ENCODE measurements at regions not wholly inside any gene's neighbourhood (a gene's known extent, or its start where the extent isn't known, plus 50 kb on each side); places are given as distances from the start of the nearest gene placed in this dataset.

DNA sequence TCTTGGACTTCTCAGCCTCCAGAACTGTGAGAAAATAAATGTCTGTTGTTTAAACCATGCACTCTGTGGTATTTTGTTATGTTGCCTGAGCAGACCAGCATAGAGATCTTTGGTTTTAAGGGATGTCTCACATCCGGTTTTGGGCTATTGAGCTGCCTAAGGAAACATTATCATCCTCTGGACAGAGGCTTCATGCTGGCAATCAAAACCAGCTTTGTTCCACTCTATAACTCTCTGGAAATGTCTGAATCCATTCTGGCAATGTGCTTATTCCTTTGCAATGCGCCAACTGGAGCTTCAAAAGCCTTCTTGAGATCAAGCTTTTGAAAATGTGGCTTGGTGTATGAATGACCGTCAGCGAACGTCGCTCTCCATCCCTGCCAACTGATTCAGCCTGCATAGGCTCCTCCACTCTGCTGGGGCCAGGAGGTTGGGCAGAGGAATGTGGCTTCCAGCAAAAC lies 183.6 kb upstream of the MGAT5 start:
- intact Hi-C loops (cut with micrococcal nuclease), result no loop called here
- H3K4me3 Mint-ChIP-seq (ENCODE audit: unreplicated experiment), result no peak overlapping the region
- POLR2A ChIA-PET, result no interaction called here

DNA sequence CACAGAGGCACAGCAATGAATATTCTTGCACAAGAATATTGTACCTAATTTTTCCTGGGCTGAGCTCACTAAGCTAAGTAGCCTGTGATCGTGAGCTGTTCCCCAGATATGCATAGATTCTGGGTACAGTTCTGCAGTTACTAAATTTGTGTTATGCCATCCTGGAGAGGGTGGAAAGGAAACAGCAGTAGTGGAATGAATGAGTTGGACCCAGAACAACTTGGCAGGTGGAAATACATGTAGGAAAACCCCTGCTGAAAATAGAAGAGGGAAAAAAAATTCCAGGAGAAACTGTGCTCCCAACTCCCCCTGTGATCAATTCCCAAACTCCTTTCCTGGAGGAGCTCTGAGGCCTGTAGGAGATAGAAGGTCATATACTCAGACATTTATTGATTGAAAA lies 181.5 kb upstream of the MGAT5 start:
- Mint-ChIP-seq H3K27ac (ENCODE audit: low read depth, unreplicated experiment) (no peak overlapping the region), H3K4me1 (ENCODE audit: insufficient read depth, unreplicated experiment) (no peaks in the 10 kb centered on the region), H3K9me3 (ENCODE audit: unreplicated experiment) (no peaks in the 10 kb centered on the region), H3K27me3 (ENCODE audit: insufficient read depth, unreplicated experiment) (no peaks in the 10 kb centered on the region), H3K4me3 (ENCODE audit: unreplicated experiment) (no peak overlapping the region), H3K36me3 (ENCODE audit: insufficient read depth, unreplicated experiment) (no peaks in the 10 kb centered on the region)
- TF ChIP-seq, protein P1, sequence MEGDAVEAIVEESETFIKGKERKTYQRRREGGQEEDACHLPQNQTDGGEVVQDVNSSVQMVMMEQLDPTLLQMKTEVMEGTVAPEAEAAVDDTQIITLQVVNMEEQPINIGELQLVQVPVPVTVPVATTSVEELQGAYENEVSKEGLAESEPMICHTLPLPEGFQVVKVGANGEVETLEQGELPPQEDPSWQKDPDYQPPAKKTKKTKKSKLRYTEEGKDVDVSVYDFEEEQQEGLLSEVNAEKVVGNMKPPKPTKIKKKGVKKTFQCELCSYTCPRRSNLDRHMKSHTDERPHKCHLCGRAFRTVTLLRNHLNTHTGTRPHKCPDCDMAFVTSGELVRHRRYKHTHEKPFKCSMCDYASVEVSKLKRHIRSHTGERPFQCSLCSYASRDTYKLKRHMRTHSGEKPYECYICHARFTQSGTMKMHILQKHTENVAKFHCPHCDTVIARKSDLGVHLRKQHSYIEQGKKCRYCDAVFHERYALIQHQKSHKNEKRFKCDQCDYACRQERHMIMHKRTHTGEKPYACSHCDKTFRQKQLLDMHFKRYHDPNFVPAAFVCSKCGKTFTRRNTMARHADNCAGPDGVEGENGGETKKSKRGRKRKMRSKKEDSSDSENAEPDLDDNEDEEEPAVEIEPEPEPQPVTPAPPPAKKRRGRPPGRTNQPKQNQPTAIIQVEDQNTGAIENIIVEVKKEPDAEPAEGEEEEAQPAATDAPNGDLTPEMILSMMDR (IDR thresholded peaks at IDR 0.05; ENCODE audit: unreplicated experiment), result no peak
- DNase-seq (ENCODE audit: unreplicated experiment), result no peak
- BruUV-seq (replicated peaks), result no TSS peak
- intact Hi-C loops (cut with micrococcal nuclease), result no loop called here
- POLR2A ChIA-PET, result no interaction called here
- CTCF ChIA-PET, result interaction anchor here (0.5 to 0.7 kb wide), 2 partner anchors 73 to 1234 kb away, joined by 3 to 4 read pairs; no protein-coding TSS in a partner anchor

More for the DNA sequence above, 183.6 kb upstream of the MGAT5 start:
- DNase-seq (ENCODE audit: unreplicated experiment), result no peak
- Mint-ChIP-seq H3K36me3 (ENCODE audit: insufficient read depth, unreplicated experiment) (no peaks in the 10 kb centered on the region), H3K9me3 (ENCODE audit: unreplicated experiment) (peaks cover under 1% of the 10 kb centered on the region), H3K27ac (ENCODE audit: low read depth, unreplicated experiment) (no peak overlapping the region), H3K27me3 (ENCODE audit: insufficient read depth, unreplicated experiment) (no peaks in the 10 kb centered on the region), H3K4me1 (ENCODE audit: insufficient read depth, unreplicated experiment) (no peaks in the 10 kb centered on the region)
- TF ChIP-seq, protein P1 (IDR thresholded peaks at IDR 0.05; ENCODE audit: unreplicated experiment), result no peak
- no TSS peak for BruUV-seq (replicated peaks)
- CTCF ChIA-PET, result no interaction called here

DNA sequence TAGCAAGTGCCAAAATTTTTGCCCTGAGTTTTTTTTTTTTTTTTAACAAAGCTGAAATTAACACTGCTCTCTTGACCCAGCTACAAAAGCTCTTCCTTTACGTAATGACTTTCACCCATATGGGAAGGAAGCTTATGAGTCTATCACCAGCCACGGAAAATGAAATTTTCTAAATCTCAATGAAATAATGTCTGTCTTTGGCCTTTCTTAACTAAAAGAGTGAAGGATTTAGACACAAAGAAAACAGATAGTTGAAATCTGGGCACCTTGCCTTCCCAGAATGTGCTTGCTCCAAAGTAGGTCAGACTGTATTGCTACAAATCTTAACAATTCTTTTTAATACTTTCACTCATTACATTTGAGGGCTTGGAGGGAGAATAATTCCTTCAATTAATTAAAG lies 180.8 kb upstream of the MGAT5 start:
- TF ChIP-seq, protein P1 (IDR thresholded peaks at IDR 0.05; ENCODE audit: unreplicated experiment), result no peak
- Mint-ChIP-seq H3K27ac (ENCODE audit: low read depth, unreplicated experiment) (no peak overlapping the region), H3K4me1 (ENCODE audit: insufficient read depth, unreplicated experiment) (no peaks in the 10 kb centered on the region), H3K36me3 (ENCODE audit: insufficient read depth, unreplicated experiment) (no peaks in the 10 kb centered on the region), H3K27me3 (ENCODE audit: insufficient read depth, unreplicated experiment) (no peaks in the 10 kb centered on the region), H3K4me3 (ENCODE audit: unreplicated experiment) (no peak overlapping the region), H3K9me3 (ENCODE audit: unreplicated experiment) (no peaks in the 10 kb centered on the region)
- POLR2A ChIA-PET, result no interaction called here
- no TSS peak for BruUV-seq (replicated peaks)
- CTCF ChIA-PET, result interaction anchor here (0.7 to 1.3 kb wide), 2 partner anchors 74 to 186 kb away, joined by 3 to 4 read pairs; no protein-coding TSS in a partner anchor
- intact Hi-C loops (cut with micrococcal nuclease), result no loop called here
- DNase-seq (ENCODE audit: unreplicated experiment), result no peak

DNA sequence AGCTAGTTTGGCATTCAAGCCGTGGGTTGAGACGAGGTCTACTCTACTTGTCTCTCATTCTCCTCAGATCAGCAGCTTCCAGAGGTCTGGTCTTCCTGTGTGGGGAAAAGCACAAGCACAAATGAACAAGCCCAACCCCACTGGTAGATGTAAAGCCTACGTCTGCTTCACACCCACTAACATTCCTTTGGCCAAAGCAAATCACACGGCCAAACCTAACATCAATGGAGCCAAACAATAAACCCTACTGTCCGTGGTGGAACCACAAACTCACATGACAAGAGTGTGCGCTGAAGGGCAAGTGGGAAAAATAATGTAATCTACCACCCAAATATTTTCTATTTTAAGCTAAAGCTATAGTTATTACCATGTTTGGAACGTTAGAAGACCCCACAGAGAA lies 179.3 kb upstream of the MGAT5 start:
- POLR2A ChIA-PET, result interaction anchor here (0.7 kb wide), 1 partner anchor 252 kb away, joined by 3 read pairs; no protein-coding TSS in a partner anchor
- H3K27ac Mint-ChIP-seq (ENCODE audit: low read depth, unreplicated experiment), result no peak overlapping the region
- TF ChIP-seq, protein P1 (IDR thresholded peaks at IDR 0.05; ENCODE audit: unreplicated experiment), result no peak
- no peaks in the 10 kb centered on the region for H3K9me3 Mint-ChIP-seq (ENCODE audit: unreplicated experiment)
- intact Hi-C loops (cut with micrococcal nuclease), result no loop called here
- CTCF ChIA-PET, result interaction anchor here (0.6 to 1.3 kb wide), 2 partner anchors 188 to 967 kb away, joined by 3 to 4 read pairs; no protein-coding TSS in a partner anchor
- DNase-seq (ENCODE audit: unreplicated experiment), result no peak
- no peaks in the 10 kb centered on the region for H3K4me1 Mint-ChIP-seq (ENCODE audit: insufficient read depth, unreplicated experiment)
- no peaks in the 10 kb centered on the region for H3K27me3 Mint-ChIP-seq (ENCODE audit: insufficient read depth, unreplicated experiment)
- H3K4me3 Mint-ChIP-seq (ENCODE audit: unreplicated experiment), result no peak overlapping the region
- BruUV-seq (replicated peaks), result no TSS peak
- H3K36me3 Mint-ChIP-seq (ENCODE audit: insufficient read depth, unreplicated experiment), result no peaks in the 10 kb centered on the region
